IPS-NIHi7 (cell line): ENCODE measurements at regions not wholly inside any gene's neighbourhood (a gene's known extent, or its start where the extent isn't known, plus 50 kb on each side); places are given as distances from the start of the nearest gene placed in this dataset.

Experiments
- DNase-seq: peaks from one replicate; pipeline ENCODE4 v3.0.0; 2012; ENCODE audit warnings: mixed read lengths; ENCODE audit errors: extremely low spot score

DNA sequence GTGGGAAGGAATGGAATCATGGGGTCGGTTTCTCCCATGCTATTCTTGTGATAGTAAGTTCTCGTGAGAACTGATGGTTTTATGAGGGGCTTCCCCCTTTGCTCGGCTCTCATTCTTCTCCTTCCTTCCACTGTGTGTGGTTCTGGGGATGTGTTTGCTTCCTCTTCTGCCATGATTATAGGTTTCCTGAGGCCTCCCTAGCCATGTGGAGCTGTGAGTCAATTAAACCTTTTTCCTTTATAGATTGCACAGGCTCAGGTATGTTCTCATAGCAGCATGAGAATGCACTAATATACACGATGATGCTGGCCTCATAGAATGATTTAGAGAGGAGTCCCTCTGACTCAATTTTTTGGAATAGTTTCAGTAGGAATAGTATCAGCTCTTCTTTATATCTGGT is 195.4 kb upstream of the IVNS1ABP start:
- DNase-seq: no peak

- DNase-seq: no peak
Measured at GRCh38 chr1:185501099-185501498, 184.1 kb upstream of the IVNS1ABP start.

DNA sequence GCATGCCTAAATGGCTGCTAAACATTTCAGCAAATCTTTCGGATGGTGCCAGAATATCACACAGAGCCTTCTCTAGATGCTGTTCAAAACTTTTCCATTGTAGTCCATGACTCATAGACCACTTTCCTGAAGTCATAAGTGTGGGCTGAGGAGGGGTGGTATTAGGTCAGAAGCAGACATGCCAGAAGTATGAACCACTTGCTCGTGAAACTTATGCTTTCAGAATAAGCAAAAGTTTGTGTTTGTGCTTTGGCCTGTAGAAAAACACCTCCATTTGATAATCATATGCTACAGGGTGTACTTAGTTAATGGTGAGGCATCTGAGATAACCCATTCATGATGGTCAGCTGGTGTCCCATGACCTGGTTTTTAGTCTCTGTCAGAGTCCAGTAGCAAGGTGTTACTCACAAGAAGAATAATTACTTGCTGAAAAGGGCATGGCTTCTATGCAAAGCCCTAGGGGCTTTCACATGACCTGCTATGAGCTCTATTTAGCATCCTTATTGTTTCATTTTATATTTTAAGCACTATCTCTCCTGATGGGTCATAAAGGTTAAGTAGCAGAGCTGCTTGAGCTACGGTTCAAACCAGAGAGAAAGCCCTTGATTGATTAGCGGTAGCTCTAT is 183.1 kb upstream of the IVNS1ABP start:
- no peak for DNase-seq

DNA sequence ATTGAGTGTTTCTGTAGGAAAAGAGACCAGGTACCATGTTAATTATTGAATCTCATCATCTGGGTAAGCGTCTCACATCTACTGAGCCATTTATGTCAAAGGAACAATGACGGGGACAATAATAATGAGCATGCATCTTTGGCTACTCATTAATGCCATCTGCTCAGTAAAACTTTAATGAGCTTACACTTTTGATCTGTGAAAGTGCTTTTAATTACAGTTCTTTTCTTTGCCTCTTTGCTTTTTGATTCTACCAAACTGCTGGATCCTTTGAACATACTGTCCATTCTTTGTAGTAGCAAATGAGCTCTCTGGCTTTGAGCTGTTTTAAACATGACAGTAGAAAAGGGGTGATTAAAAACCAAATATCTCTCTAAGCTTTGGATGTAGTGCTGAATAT is 181.2 kb upstream of the IVNS1ABP start:
- no peak for DNase-seq

- DNase-seq: no peak
Measured at GRCh38 chr1:185497177-185497576, 180.1 kb upstream of the IVNS1ABP start.

DNA sequence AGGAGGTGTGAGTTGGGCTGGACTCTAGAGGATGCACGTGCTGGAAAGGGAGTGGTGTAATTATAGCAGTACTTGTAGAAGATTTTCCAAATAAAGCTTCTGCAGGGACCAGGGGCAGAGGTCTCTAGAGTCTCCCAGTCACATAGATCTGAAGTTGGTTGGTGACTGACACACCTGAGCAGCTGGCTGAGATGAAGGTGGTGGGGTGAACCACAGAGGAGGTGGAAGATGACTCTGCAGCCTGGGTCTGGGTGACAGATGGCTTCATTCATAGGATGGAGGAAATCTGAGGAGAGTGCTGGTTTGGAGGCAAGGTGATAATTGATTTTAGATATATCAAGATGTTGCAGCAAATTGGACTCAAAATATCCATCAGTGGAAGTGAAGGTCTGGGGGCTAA is 178.9 kb upstream of the IVNS1ABP start:
- no peak for DNase-seq

DNA sequence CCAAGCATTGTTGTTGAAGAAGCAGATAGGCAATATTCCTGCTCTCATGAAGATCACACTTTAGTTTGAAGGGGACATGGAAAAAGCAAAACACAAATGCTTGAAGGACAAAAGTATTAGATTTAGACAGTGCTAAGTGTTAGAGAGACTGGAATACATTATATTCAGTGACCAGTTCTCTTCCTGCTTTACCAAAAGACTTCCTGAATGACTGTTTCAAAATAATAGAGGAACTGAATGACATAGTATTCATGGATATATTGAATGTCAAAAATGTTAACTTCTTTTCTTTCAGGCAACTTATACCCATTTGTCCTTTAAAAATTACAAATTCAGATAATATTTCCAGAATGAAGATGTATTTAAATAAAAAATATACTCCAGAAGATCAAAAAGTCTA is 178.0 kb upstream of the IVNS1ABP start:
- DNase-seq: no peak

DNA sequence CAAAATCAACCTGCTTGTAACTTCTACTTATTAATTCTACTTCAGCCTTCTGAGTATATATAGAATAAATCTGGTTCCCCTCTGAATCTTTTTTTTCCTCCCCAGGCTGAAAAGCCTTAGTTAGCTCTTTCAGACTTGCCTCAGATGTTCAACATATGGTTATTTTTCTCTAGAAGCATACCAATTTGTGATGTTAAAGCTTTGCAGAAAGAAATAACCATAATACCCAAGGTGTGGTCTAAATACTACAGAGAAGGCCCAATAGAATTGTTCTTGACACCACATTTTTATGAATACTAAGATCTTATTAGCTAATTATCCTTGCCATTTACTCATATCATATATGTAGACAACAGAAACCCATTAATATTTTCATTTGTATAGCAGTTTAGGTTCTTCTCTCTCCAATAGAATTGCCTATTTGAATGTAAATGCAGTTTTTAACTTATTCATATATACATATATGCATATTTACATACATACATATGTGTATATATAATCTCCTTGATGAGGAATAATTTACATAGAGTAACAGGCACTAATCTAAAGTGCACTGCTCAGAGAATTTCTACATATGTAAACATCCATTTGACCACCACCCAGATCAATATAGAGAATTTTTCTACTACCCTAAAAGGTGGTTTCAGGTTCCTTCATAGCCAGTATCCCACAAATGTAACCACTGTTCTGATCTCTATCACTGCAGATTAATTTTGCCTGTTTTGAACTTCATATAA is 175.2 kb upstream of the IVNS1ABP start:
- no peak for DNase-seq

DNA sequence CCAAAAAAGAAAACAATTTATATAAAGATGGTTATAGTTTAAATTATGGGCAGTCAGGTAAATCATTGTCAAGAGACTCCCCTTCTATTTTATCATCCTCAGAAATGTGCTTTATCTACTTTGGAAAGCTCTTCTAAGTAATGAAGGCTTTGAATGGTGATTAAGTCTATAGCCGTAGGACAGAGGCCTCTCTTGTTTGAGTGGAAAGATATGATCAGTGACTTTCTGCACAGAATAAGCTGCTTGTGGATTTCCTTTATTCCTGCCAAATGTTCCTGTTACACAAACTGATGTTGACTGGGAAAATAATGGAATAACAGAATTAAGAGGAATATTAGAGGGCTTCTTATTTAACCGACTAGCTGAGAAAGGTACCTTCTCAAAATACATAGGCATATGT is 174.6 kb upstream of the IVNS1ABP start:
- DNase-seq: no peak

DNA sequence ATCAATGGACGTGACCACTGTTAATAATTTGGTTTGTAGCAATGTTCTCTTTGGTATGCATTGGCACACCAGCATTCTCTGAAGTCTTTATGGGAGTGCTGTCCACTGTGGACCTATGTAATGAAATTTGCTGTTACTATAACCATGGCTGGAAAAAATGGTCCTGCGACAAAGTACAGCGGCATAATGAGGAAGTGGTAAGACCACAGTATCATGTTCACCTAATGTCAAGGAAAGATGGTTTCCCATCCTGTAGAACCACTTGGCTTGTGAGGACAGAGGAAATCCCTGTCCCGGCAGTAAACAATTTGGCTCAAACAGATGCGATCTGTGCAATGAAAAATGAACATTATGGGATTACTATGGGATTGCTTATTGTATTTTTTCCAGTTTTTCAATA is 173.9 kb upstream of the IVNS1ABP start:
- no peak for DNase-seq

- DNase-seq: no peak
Measured at GRCh38 chr1:185489406-185489805, 172.4 kb upstream of the IVNS1ABP start.

DNA sequence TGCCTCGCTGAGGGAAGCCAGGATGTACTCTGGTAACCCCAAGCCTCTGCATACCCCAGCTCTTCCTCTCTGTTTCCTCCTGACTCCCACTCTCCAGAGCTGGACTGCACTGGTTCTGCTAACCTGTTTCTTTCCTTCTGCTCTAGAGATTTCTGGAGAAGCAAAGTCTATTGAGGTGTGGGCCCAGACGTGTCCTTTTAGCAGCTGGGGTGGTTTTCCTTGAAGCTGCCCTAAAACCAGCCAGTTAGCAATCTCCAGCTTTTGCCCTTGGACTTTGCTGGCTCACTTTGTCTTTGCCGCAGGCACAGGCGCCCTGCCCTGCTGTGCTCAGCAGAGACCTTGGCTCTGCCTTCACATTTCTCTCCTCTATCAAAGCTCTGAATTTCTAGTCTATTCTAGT is 171.8 kb upstream of the IVNS1ABP start:
- no peak for DNase-seq

DNA sequence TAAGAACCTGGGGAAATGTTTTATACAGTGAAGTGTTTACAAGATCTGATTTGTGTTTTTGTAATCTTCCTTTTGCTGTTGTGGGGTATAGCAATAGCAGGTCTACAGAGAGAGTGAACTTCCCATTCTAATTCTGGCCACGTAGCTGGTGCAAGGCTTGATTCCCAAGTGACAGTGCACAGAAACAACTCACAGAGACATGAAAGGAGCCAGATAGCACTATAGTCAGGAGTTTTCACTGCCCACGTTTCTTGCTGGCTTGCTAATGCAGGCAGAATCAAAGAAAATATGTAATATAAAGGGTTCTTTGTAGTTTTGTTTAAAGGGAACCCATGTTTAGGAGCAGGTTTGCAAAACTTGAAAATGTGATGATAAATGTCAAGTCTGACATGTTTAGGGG is 170.9 kb upstream of the IVNS1ABP start:
- DNase-seq: no peak

GRCh38 chr1:185487026-185487425 is 170.0 kb upstream of the IVNS1ABP start:
- DNase-seq: no peak

DNA sequence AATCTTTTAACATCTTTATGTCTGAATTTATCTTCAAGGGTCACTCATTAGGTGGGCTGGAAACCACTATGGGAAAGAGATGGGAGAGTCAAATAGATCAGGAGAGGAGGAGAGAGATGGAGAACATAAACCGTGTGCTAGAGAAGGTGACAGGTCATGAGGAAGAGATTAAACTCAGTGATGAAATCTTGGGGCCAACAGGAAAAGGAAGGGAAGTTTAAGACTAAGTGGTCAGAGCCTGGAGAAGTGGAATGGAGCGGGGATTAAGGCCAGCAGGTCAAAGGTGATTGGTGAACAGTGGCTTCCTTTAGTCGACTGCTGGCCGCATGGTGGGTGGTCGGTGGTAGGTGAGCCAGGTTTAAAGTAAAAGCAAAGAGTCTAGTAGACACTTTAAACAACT is 169.3 kb upstream of the IVNS1ABP start:
- DNase-seq: no peak

- DNase-seq: peak; percentile 20
Measured at GRCh38 chr1:185483664-185484450, 166.8 kb upstream of the IVNS1ABP start.

DNA sequence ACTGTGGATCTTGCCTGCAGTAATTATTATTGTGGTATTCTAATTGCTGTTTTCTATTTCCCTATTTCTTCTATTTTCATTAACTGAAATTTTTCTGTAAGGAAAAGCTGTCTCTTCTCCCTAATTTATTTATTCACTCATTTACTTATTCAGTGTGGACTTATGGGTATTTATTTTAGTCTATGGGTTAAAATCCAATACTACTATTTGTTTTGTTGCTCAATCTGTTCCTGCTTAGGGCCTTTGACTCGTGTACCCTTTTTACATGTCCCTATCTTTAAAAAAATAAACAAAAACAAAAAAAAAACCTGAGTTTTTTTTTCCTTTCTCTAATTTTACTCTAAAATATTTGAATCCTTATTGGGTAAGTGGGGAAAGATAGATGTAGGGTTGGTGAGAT is 166.2 kb upstream of the IVNS1ABP start:
- DNase-seq: no peak

- no peak for DNase-seq
Measured at GRCh38 chr1:185480545-185480944, 163.5 kb upstream of the IVNS1ABP start.

DNA sequence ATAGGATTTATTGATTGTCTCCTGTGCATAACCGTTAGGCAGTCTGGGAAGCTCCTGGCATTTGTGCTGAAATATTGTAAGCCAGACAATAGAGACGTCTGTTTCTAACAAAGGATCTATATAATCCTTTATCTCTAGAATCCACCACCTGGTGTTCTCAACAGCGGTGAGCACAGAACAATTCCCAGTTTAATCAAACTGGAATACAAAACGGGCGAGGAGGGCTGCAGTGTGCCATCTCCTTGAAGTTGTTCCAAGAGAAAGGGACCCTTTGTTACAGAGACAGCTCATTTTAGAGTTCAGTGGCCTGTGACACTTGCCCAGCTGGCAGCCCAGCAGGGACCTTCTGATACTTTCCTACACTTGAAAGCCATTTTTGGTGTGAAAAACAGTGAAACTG is 162.8 kb upstream of the IVNS1ABP start:
- DNase-seq: no peak

GRCh38 chr1:185478877-185479276 is 161.8 kb upstream of the IVNS1ABP start:
- DNase-seq: no peak

GRCh38 chr1:185477638-185478580 is 160.9 kb upstream of the IVNS1ABP start:
- DNase-seq: no peak
